ENCODE measurements at regions not wholly inside any gene's neighbourhood (a gene's known extent, or its start where the extent isn't known, plus 50 kb on each side); places are given as distances from the start of the nearest gene placed in this dataset.

DNA sequence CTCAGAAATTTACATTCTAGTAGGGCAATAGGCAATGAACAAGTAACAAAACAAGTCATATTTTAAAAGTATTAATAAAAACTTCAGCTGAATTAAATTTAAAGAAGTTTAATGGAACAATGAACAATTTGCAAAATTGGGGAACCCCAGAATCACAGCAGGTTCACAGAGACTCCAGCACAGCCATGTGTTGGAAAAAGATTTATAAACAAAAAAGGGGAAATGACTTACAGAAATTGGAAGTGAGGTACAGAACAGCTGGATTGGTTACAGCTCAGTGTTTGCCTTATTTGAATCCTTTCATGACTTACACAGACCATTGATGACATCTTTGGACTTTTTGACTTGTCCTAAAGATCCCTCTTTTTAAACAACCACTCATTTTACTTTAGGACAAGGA, 179.9 kb upstream of the SCN7A start:
- no peak overlapping the region for H3K14ac ChIP-seq (ENCODE audit: low read length in 2 of 2)
- H2BK12ac ChIP-seq (ENCODE audit: low read length in 2 of 2) = no peak overlapping the region
- no peak overlapping the region for H2BK5ac ChIP-seq (ENCODE audit: low read depth, low read length, poor library complexity, severe bottlenecking)
- H4K91ac ChIP-seq (ENCODE audit: low read length) = no peak overlapping the region
- H3K9me3 ChIP-seq (ENCODE audit: control insufficient read depth, low read length) = no peaks in the 10 kb centered on the region
- no peak overlapping the region for H2BK15ac ChIP-seq (ENCODE audit: low read depth, poor library complexity, severe bottlenecking)
- no peak overlapping the region for H3K9ac ChIP-seq (ENCODE audit: low read length)
- H3K23ac ChIP-seq (ENCODE audit: low read length in 2 of 2) = no peak overlapping the region
- H3K36me3 ChIP-seq (ENCODE audit: control insufficient read depth in 1 of 2, insufficient read depth in 2 of 2, low read depth in 1 of 2, low read length in 2 of 2) = no peaks in the 10 kb centered on the region
- H3K4ac ChIP-seq (ENCODE audit: low read depth in 1 of 2, low read length in 2 of 2) = no peak overlapping the region
- H3K18ac ChIP-seq (ENCODE audit: low read depth in 1 of 2, low read length in 2 of 2) = no peak overlapping the region
- no peak overlapping the region for H2AK5ac ChIP-seq (ENCODE audit: low read length, severe bottlenecking)
- H2AFZ ChIP-seq (ENCODE audit: low read depth, low read length) = no peak overlapping the region
- H2BK120ac ChIP-seq (ENCODE audit: low read depth, low read length) = no peak overlapping the region
- no peak overlapping the region for H3K4me2 ChIP-seq (ENCODE audit: low read length, poor library complexity, severe bottlenecking)
- DNase-seq = no peak
- H3K27ac ChIP-seq (ENCODE audit: low read length, poor library complexity, severe bottlenecking) = no peak overlapping the region
- H4K8ac ChIP-seq (ENCODE audit: low read length) = no peak overlapping the region
- no peak overlapping the region for H3K4me3 ChIP-seq (ENCODE audit: insufficient read depth in 1 of 2, low read depth in 1 of 2, low read length in 2 of 2)
- no peaks in the 10 kb centered on the region for H3K27me3 ChIP-seq (ENCODE audit: control insufficient read depth in 1 of 2, insufficient read depth in 1 of 2, low read length in 2 of 2)
- H3K79me1 ChIP-seq (replicated peaks; ENCODE audit: low read length, poor library complexity, severe bottlenecking) = no peaks in the 10 kb centered on the region
- no peaks in the 10 kb centered on the region for H3K4me1 ChIP-seq (ENCODE audit: control insufficient read depth, insufficient read depth, low read depth, low read length)

GRCh38 chr2:166671801-166672200, 177.8 kb upstream of the SCN7A start:
- no peaks in the 10 kb centered on the region for H3K4me1 ChIP-seq (ENCODE audit: control insufficient read depth, insufficient read depth, low read depth, low read length)
- H3K36me3 ChIP-seq (ENCODE audit: control insufficient read depth in 1 of 2, insufficient read depth in 2 of 2, low read depth in 1 of 2, low read length in 2 of 2) = no peaks in the 10 kb centered on the region
- 68% methylated on average over 1 of the region's 1 CpG for WGBS
- no peak overlapping the region for H3K4ac ChIP-seq (ENCODE audit: low read depth in 1 of 2, low read length in 2 of 2)
- H3K27me3 ChIP-seq (ENCODE audit: control insufficient read depth in 1 of 2, insufficient read depth in 1 of 2, low read length in 2 of 2) = no peaks in the 10 kb centered on the region
- H2BK120ac ChIP-seq (ENCODE audit: low read depth, low read length) = no peak overlapping the region
- H3K27ac ChIP-seq (ENCODE audit: low read length, poor library complexity, severe bottlenecking) = no peak overlapping the region
- no peak overlapping the region for H3K18ac ChIP-seq (ENCODE audit: low read depth in 1 of 2, low read length in 2 of 2)
- no peak overlapping the region for H4K91ac ChIP-seq (ENCODE audit: low read length)
- H2BK15ac ChIP-seq (ENCODE audit: low read depth, poor library complexity, severe bottlenecking) = no peak overlapping the region
- no peak overlapping the region for H3K23ac ChIP-seq (ENCODE audit: low read length in 2 of 2)
- no peak overlapping the region for H3K9ac ChIP-seq (ENCODE audit: low read length)
- H3K79me1 ChIP-seq (replicated peaks; ENCODE audit: low read length, poor library complexity, severe bottlenecking) = no peaks in the 10 kb centered on the region
- H2AFZ ChIP-seq (ENCODE audit: low read depth, low read length) = no peak overlapping the region
- H3K14ac ChIP-seq (ENCODE audit: low read length in 2 of 2) = no peak overlapping the region
- H2BK12ac ChIP-seq (ENCODE audit: low read length in 2 of 2) = no peak overlapping the region
- no peaks in the 10 kb centered on the region for H3K9me3 ChIP-seq (ENCODE audit: control insufficient read depth, low read length)
- H4K8ac ChIP-seq (ENCODE audit: low read length) = no peak overlapping the region
- no peak for DNase-seq
- H2AK5ac ChIP-seq (ENCODE audit: low read length, severe bottlenecking) = no peak overlapping the region
- H3K4me3 ChIP-seq (ENCODE audit: insufficient read depth in 1 of 2, low read depth in 1 of 2, low read length in 2 of 2) = no peak overlapping the region
- no peak overlapping the region for H3K4me2 ChIP-seq (ENCODE audit: low read length, poor library complexity, severe bottlenecking)
- no peak overlapping the region for H2BK5ac ChIP-seq (ENCODE audit: low read depth, low read length, poor library complexity, severe bottlenecking)

- no peaks in the 10 kb centered on the region for H3K9me3 ChIP-seq (ENCODE audit: control insufficient read depth, low read length)
- no peak overlapping the region for H3K4ac ChIP-seq (ENCODE audit: low read depth in 1 of 2, low read length in 2 of 2)
- no peak overlapping the region for H3K18ac ChIP-seq (ENCODE audit: low read depth in 1 of 2, low read length in 2 of 2)
- H3K9ac ChIP-seq (ENCODE audit: low read length) = no peak overlapping the region
- no peak overlapping the region for H2BK12ac ChIP-seq (ENCODE audit: low read length in 2 of 2)
- 71% methylated on average over 2 of the region's 2 CpGs for WGBS
- no peak overlapping the region for H2BK15ac ChIP-seq (ENCODE audit: low read depth, poor library complexity, severe bottlenecking)
- H3K27me3 ChIP-seq (ENCODE audit: control insufficient read depth in 1 of 2, insufficient read depth in 1 of 2, low read length in 2 of 2) = no peaks in the 10 kb centered on the region
- no peak overlapping the region for H3K4me3 ChIP-seq (ENCODE audit: insufficient read depth in 1 of 2, low read depth in 1 of 2, low read length in 2 of 2)
- H4K8ac ChIP-seq (ENCODE audit: low read length) = no peak overlapping the region
- H3K79me1 ChIP-seq (replicated peaks; ENCODE audit: low read length, poor library complexity, severe bottlenecking) = no peaks in the 10 kb centered on the region
- H3K4me1 ChIP-seq (ENCODE audit: control insufficient read depth, insufficient read depth, low read depth, low read length) = no peaks in the 10 kb centered on the region
- H3K36me3 ChIP-seq (ENCODE audit: control insufficient read depth in 1 of 2, insufficient read depth in 2 of 2, low read depth in 1 of 2, low read length in 2 of 2) = no peaks in the 10 kb centered on the region
- H2AFZ ChIP-seq (ENCODE audit: low read depth, low read length) = no peak overlapping the region
- DNase-seq = no peak
- H4K91ac ChIP-seq (ENCODE audit: low read length) = no peak overlapping the region
- no peak overlapping the region for H3K27ac ChIP-seq (ENCODE audit: low read length, poor library complexity, severe bottlenecking)
- H2AK5ac ChIP-seq (ENCODE audit: low read length, severe bottlenecking) = no peak overlapping the region
- H3K4me2 ChIP-seq (ENCODE audit: low read length, poor library complexity, severe bottlenecking) = no peak overlapping the region
- no peak overlapping the region for H2BK5ac ChIP-seq (ENCODE audit: low read depth, low read length, poor library complexity, severe bottlenecking)
- no peak overlapping the region for H3K14ac ChIP-seq (ENCODE audit: low read length in 2 of 2)
- no peak overlapping the region for H3K23ac ChIP-seq (ENCODE audit: low read length in 2 of 2)
- no peak overlapping the region for H2BK120ac ChIP-seq (ENCODE audit: low read depth, low read length)
Observed at GRCh38 chr2:166671235-166671634, 177.2 kb upstream of the SCN7A start.

DNA sequence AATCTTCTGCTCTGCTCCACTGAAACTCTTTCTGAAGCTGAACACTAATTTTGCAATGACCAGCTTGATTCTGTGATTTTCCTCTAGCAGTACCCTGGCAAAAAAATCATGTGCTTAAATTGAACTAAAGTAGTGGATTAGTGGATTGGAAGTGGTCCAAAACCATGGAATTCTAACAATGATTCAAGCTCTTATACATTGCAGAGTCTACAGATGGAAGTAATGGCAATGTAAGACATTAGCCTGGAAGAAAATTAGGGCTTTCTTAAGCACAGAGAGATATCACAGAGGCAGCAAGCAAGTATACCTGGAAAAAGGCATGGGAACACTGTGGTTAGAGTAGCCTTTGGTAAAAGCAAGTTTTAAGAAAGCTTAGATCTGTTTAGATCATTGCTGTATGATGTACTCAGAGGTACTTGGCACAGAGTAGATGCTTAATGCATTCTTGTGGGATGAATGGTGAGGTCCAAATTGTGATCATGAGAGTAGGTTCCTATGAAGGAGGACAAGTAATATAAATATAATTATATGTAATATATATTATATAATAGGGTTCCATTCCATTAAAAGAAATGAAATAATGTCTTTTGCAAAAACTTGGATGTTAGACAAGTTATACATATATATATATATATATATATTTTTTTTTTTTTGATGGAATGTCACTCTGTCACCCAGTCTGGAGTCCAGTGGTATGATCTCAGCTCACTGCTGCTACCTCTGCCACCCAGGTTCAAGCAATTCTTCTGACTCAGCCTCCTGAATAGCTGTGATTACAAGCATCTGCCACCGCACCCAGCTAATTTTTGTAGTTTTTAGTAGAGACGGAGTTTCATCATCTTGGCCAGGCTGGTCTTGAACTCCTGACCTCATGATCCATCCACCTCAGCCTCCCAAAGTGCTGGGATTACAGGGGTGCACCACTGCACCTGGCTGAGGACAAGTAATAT, 172.2 kb upstream of the SCN7A start:
- Histone ChIP-seq H3K79me1 (replicated peaks; ENCODE audit: low read length, poor library complexity, severe bottlenecking) (no peaks in the 10 kb centered on the region), H3K27me3 (ENCODE audit: control insufficient read depth in 1 of 2, insufficient read depth in 1 of 2, low read length in 2 of 2) (no peaks in the 10 kb centered on the region), H3K4ac (ENCODE audit: low read depth in 1 of 2, low read length in 2 of 2) (no peak overlapping the region), H4K8ac (ENCODE audit: low read length) (no peak overlapping the region), H3K27ac (ENCODE audit: low read length, poor library complexity, severe bottlenecking) (no peak overlapping the region), H2BK12ac (ENCODE audit: low read length in 2 of 2) (no peak overlapping the region), H3K4me1 (ENCODE audit: control insufficient read depth, insufficient read depth, low read depth, low read length) (no peaks in the 10 kb centered on the region), H4K91ac (ENCODE audit: low read length) (no peak overlapping the region), H2AK5ac (ENCODE audit: low read length, severe bottlenecking) (no peak overlapping the region), H3K36me3 (ENCODE audit: control insufficient read depth in 1 of 2, insufficient read depth in 2 of 2, low read depth in 1 of 2, low read length in 2 of 2) (no peaks in the 10 kb centered on the region), H2BK15ac (ENCODE audit: low read depth, poor library complexity, severe bottlenecking) (no peak overlapping the region), H3K18ac (ENCODE audit: low read depth in 1 of 2, low read length in 2 of 2) (no peak overlapping the region), H3K4me3 (ENCODE audit: insufficient read depth in 1 of 2, low read depth in 1 of 2, low read length in 2 of 2) (no peak overlapping the region), H3K4me2 (ENCODE audit: low read length, poor library complexity, severe bottlenecking) (no peak overlapping the region), H2BK5ac (ENCODE audit: low read depth, low read length, poor library complexity, severe bottlenecking) (no peak overlapping the region), H3K9ac (ENCODE audit: low read length) (no peak overlapping the region), H2AFZ (ENCODE audit: low read depth, low read length) (no peak overlapping the region), H2BK120ac (ENCODE audit: low read depth, low read length) (no peak overlapping the region), H3K14ac (ENCODE audit: low read length in 2 of 2) (no peak overlapping the region), H3K23ac (ENCODE audit: low read length in 2 of 2) (no peak overlapping the region), H3K9me3 (ENCODE audit: control insufficient read depth, low read length) (no peaks in the 10 kb centered on the region)
- peak; percentile 36 for DNase-seq
- 92% methylated on average over 2 of the region's 2 CpGs for WGBS

All from mesenchymal stem cell (in vitro differentiated cells and primary cell).